ENCODE measurements at regions not wholly inside any gene's neighbourhood (a gene's known extent, or its start where the extent isn't known, plus 50 kb on each side); places are given as distances from the start of the nearest gene placed in this dataset.

DNA sequence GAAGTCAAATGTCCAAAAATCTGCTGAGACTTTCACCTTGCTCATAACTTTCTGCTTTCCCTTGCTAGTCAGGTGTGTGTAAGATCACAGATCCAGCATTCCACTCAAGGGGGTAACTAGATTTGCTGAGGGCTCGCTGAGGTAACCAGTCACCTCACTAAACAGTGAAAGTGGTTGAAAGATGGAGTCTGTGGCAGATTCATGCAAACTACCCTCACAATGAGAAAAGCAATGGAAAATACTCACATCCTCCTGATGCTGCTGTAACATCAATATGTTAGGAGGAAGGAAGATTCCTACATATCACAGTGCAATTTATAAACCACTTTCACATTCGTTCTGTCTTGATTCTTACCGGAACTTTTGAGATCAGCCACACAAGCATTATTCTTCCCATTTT, 174.3 kb upstream of the BCL6 start:
- intact Hi-C loops (cut with DNase I, micrococcal nuclease): no loop called here
- ATAC-seq: no peak

DNA sequence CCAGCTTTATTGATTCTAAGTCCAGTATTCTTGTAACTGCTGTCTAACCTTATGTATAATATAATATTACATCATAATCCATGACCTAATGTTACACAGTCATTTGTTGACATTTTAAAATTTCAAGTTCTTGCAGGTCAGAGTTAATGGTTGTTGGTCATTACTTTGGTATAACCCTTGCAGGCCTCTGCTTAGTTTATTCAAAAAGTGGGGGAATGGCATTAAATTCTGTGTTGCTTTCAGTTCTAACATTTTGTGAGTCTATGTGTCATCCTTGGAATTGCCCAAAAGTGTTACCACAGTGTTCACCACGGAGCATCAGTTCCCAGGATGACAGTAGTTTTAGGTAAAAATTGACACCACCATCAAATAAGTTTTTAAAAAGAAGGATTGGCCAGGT, 174.8 kb upstream of the BCL6 start:
- ATAC-seq (no peak), DNase-seq (no peak)
- intact Hi-C loops (cut with DNase I, micrococcal nuclease): no loop called here

More for the DNA sequence above, 174.3 kb upstream of the BCL6 start:
- DNase-seq: no peak

DNA sequence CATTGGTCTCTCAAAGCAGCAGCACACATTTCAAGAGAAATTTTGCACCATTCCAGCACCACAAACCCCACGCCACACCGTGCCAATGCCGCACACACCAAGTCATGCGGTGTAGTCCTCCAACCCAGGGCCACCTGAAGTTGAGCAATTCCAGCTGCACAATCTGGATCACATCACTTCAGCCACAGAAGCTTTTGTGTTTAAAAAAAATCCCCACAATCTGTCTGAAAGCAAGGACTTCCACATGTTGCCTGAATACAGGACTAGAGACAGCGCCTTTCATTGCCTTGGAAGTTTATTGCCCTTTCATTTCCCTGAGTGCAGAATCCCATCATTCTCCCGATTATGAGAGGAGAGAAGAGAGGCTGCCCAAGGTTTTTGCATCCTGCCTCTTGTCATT, 175.6 kb upstream of the BCL6 start:
- no peak for ATAC-seq

DNA sequence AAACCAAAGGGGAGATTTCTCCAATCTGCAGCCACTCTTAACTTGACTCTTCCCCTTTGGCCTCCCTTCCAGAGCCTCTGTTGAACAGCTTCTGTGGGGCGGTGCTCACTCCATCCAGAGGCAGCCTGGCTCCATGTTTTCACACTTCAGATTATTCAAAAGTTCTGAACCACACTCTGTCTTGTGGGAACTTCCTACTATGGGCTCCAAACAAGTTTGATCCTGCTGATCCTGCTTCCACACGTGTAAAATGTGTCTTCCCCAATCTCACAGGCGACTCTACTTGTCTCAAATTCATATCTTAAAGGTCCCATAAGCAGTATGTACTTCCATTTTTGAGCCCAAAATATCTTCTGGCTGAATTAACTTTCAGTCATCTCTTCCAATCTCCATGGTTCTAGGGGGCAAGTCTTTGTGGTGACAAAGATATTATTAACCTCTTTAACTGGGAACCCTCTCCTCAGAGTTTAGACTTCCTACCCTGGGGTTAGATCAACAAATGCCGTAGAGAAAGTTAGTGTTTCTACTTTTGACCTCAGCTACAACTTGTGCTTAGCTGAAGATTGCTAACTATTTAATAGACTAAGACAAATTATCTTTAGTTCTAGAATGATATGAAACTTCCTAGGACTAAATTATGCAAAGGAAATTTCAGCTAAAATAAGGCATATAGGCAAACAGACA, 176.3 kb upstream of the BCL6 start:
- DNase-seq (no peak), ATAC-seq (no peak)
- intact Hi-C loops (cut with DNase I, micrococcal nuclease): no loop called here

More for the DNA sequence above, 175.6 kb upstream of the BCL6 start:
- intact Hi-C loops (cut with DNase I, micrococcal nuclease): no loop called here
- no peak for DNase-seq

DNA sequence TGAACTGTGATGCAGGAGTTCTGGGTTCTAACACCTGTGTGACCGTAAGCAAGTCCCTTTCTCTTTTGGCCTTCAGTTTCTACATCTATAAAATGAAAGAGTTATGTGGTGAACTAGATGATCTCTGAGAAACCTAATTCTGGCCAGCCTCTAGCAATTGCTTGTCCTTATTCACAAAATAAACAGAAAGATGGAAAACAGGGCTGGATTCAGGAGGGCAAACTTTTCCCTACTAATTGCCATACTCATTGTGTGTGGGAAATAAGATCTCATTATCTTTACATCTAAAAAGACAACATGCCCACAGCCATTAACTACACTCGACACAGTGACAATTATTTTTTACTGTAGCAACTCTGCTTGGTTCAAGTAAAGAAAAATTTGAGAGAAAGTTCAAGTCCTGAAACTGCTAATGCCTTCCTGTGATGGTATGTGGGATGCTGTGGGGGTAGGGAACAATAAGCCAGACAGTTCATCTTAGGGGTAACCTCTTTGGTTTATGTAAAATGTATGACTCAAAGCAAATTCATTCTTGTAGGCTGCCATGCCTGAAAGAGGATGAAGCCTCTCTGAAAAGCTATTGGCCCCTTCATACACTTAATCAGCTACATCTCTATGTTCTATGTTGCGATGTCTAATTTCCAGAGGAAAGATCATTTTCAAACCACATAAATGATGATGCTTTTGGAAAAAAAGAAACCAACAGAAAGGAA, 177.6 kb upstream of the BCL6 start:
- ATAC-seq (no peak), DNase-seq (no peak)
- intact Hi-C loops (cut with DNase I, micrococcal nuclease): no loop called here

- DNase-seq (no peak), ATAC-seq (no peak)
- intact Hi-C loops (cut with DNase I, micrococcal nuclease): no loop called here
Measured at GRCh38 chr3:187924651-187925050, 179.4 kb upstream of the BCL6 start.

DNA sequence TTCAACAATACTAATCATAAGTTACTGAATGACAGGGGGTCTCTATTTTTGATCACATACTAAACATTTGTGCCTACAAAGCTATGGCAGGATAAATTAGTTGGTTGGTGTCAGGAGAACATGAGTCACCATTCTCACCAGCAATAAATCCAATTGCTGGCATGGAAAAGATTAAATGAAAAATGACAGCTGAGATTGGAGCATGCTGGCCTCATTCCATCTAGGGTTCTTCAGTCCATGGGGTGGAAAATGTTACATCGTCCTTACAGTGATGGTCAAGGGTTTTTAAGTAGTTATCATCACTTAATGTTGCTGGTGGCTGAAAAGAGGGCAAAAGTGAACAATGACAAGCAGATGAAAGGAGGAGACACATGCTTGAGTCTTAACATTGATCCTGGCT, 180.1 kb upstream of the BCL6 start:
- DNase-seq: no peak
- intact Hi-C loops (cut with DNase I, micrococcal nuclease): no loop called here
- no peak for ATAC-seq

DNA sequence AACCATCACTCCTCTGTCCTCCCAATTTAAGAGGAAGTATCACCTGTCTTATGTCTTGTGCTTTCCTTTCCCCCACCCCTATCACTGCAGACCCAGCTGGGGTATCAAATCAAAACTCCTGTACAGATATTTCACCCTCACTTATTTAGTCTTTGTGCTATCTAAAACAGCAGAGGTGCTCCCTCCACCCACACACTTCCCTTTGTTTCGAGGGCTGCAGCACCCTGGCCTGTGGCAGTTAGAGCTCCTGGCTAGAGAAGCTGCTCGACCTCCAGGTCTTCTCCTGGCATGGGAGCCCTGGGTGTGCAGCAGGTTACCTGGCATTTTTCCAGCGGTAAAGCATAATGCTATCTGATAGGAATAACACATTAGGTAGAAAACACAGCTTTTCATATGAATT, 181.4 kb upstream of the BCL6 start:
- DNase-seq (no peak), ATAC-seq (no peak)

GRCh38 chr3:187927565-187927964, 182.3 kb upstream of the BCL6 start:
- ATAC-seq: no peak
- intact Hi-C loops (cut with DNase I, micrococcal nuclease): no loop called here
- no peak for DNase-seq

More for the DNA sequence above, 181.4 kb upstream of the BCL6 start:
- intact Hi-C loops (cut with DNase I, micrococcal nuclease): no loop called here

DNA sequence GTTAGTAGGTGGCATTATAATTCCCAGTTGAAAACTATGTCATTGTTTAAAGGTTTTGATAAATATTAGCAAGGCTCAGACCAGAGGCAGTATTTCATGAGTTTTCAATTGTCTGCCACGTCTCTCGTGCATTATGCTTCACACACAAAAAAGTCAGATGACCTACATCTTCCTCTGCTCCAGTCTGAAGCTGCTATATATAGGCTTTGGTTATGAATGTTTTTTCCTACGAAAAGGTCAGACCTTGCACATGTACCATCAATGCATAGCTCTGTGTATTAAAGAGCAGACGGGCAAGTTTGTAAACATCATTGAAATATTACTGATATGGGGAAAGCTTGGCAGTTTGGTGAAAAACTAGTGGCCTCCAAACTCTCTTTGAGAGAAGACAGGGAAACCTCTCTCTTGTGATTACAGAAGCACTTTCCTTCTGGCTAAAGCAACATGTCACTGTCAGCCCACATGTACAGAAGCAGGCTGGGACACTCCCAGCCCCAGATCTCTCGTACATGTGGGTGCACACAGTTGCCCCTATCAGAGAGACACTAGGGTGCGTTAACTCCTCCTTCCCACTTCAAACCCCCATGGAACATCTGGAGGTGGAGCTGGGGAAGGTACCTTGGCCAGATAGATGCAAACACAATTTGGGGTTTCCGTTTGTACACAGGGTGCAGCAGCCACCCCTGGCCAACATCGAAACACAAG, 184.0 kb upstream of the BCL6 start:
- no peak for ATAC-seq
- intact Hi-C loops (cut with DNase I, micrococcal nuclease): no loop called here
- no peak for DNase-seq

- no peak for ATAC-seq
- intact Hi-C loops (cut with DNase I, micrococcal nuclease): no loop called here
- DNase-seq: no peak
Measured at GRCh38 chr3:187930021-187930420, 184.8 kb upstream of the BCL6 start.

- no peak for ATAC-seq
- intact Hi-C loops (cut with DNase I, micrococcal nuclease): no loop called here
Measured at GRCh38 chr3:187931101-187931500, 185.8 kb upstream of the BCL6 start.

DNA sequence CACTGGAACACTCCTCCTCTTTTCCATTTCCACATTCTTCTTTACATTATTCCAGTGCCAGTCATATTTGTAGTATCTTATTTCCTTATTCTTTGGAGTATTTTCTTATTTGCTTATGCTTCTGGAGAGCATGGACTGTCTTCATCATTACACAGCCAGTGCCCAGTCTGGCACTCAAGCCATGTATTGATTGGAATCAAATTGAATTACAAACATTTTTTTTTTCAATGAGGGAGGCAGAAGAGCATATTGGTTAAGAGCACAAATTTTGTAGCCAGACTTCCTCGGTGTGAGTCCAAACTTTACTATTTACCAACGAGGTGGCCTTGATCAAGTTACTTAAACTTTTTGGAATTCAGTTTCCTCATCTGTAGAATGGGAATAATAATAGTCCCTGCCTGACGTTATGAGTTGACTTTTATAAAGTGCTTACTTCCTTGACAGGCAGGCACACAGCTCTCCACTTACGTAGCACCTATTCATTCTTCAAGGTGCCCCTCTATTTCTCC, 186.6 kb upstream of the BCL6 start:
- DNase-seq (no peak), ATAC-seq (no peak)
- intact Hi-C loops (cut with DNase I, micrococcal nuclease): no loop called here

More at GRCh38 chr3:187931101-187931500, 185.8 kb upstream of the BCL6 start:
- no peak for DNase-seq

DNA sequence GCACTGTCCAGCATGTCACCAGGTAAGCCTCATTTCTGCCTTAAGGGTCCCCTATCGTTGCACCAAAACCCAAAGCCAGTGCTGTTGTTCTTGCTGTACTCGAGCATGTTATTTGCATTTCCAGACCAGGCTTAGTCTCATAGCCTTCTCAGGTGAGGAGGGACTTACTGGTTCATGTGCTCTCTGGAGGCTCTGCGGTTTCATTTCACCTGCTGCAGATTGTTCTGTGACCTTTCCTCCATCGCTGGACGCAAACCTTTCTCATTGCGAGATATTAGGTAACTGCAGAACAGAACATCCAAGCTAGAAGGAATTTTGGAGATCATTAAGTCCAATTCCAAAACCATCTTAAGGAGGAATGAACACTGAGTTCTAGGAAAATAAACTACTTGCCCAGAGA, 187.3 kb upstream of the BCL6 start:
- intact Hi-C loops (cut with DNase I, micrococcal nuclease): no loop called here
- no peak for ATAC-seq
- DNase-seq: no peak

DNA sequence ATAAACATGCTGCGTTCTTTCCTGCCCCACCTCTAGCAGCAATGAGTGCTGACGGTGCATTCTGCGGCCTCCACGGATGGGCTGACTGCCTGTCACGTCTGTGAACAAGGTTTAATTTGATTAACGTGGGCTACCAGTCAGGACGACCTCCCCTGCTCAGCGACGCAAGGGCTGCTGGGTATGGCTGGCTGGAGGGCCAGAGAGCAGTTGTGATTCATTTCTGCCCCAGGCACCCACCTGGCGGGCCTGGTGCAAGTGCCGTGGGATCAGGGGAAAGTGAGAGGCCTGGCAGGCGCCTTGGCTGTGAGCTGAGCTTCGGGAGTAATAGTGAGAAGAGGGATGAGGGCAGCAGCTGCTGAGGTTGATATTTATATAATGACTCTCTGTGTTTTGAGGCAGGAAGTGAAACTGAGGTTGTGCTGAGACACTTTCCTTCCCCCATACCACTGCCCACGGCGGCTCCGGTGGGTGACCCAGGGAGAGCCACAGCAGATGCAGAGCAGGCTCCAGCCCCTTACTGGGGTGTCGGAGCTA, 190.4 kb upstream of the BCL6 start:
- intact Hi-C loops (cut with DNase I, micrococcal nuclease): no loop called here
- ATAC-seq: no peak
- DNase-seq: peak in 1 of 2 donors; percentile 28

- DNase-seq: no peak
- ATAC-seq: no peak
- intact Hi-C loops (cut with DNase I, micrococcal nuclease): no loop called here
Measured at GRCh38 chr3:187936676-187937075, 191.4 kb upstream of the BCL6 start.

DNA sequence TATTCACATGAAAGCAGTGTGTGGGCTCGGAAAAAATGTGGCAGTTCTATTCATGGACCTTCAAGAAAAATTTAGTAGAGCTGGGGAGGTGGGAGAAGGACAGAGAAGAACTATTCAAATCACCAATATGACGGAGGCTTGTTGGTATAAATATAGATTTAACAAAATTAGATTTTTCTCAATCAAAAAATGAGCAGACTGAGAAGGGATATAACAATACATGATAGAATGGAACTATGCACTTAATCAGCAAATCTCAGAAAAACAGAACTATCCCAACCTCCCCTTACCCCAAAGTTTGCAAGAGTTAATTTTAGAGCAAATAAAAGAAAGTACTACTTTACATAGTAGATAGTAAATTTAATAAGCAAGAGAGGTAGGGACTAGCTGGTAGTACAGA, 194.6 kb upstream of the BCL6 start:
- intact Hi-C loops (cut with DNase I, micrococcal nuclease): no loop called here
- DNase-seq (no peak), ATAC-seq (no peak)

DNA sequence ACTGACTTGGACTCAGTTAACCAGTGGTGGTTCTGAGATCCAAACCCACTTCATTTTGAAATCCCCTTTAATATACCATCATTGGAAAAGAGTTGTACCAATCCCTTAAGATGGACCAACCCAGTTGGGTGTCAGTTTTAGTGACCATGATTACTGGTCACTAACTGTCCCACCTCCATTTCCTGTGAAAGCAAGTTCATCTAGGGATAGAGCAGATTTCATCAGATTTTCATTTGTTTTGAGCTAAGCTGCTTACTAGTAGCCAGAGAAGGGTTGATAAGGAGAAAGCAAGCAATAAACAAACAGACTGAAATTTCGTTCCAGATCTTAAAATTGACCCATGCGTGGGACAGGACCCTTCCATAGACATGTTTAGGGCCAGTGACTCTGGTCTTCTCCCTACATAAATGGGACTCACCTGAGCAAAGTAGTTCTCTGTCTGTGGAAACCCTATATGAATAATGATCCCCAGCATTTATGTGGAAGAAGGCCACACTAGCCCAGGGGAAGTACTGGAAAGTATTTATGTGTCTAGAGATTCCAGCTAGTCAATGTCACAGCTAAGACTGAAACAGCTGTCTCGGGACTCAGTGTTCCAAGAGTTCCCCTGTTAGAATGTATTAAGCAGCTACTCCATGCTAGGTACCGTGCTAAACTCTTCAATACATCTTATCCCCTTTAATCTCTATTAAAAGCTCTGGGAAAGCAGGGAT, 196.0 kb upstream of the BCL6 start:
- ATAC-seq (no peak), DNase-seq (no peak)
- intact Hi-C loops (cut with DNase I, micrococcal nuclease): no loop called here

DNA sequence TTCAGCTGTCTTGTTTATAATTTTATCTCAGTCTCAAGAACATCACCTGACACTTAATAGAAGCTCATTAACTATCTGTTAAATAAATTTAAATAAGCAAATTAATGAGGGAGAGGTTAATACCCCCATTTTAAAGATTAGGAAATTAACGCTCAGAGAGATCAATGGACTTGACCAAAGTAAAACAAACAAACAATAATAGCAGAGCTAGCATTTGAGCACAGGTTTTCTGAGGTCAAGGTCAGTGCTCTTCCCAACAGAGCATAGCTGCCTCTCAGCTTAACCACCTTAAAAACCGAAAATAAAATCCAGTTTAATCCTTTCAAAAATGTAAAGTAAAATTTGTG, 196.6 kb upstream of the BCL6 start:
- intact Hi-C loops (cut with DNase I, micrococcal nuclease): no loop called here
- DNase-seq (no peak), ATAC-seq (no peak)

All from left colon (tissue), 2 donors.